ENCODE measurements at regions not wholly inside any gene's neighbourhood (a gene's known extent, or its start where the extent isn't known, plus 50 kb on each side); places are given as distances from the start of the nearest gene placed in this dataset.

DNA sequence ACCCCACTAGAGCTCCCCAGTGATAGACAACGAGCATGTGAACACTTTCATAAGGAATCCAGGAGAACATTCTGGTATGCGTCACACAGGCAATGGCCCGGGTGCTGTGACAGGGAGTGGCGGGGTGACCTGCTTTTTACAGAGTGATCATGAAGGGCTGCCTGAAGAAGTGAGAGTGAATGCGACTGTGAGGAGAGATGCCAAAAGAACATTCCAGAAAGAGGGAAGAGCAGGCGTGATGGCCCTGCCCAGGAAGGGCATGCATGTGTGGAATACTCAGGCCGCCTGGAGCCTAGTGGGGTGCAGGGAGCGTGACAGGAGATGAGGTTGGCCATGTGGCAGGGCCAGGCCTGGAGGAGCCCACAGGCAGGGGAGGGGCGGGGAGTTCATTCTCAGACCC is 53.8 kb downstream of the FZD10 start:
- DNase-seq = no peak

DNA sequence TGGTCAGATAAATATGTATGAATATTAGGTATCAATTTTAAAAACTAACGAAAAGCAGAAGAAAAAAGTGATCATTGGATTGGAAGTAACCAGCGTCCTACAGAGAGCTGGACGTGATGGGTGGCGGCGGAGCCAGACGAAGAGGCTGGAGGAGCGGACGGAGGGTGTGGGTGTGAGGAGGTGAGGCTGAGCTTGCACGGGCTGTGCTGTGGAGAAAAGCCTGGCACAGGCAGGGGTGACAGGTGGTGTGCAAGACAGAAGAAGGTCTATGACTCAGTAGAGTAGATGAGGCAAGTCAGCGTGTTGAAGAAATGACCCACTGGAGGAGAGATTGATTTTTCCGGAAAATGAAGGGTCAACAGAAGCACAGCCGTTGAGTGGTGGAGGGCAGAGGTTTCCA is 56.4 kb downstream of the FZD10 start:
- DNase-seq = no peak

DNA sequence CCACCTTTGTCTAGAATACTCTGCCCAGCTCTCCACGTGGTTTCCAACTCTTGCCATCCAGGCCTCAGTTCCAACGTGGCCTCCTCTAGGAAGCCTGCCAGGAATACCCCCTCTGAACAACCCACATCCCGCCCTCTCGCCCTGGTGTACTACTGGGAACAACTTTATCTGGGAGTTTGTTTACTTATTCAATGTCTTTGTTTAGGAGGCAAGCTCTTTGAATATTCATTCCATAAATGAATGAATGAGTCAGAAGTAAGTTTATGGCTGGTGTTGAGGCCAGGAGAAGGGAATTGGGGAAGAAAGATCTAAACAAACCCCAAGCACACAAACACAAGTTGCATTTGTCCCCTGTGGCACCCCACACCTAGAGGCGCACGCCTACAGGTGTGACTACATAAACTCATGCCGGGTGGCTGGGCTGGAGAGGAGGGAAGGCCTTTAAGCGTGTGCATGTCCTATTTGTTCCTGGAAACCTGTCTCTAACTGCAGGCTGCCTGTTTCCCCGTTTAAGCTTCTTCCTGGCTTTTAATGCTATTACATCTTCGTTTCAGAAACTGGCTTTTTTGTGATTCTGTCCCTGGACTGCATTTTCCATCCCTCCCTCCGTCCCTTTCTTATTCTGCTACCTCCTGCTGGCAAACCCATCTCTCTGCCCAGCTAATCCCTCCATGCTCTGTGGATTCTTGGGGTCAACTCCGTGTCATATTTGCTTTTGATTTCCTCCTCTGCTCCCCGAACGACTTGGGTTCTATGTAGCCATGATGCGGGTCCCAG is 57.9 kb downstream of the FZD10 start:
- no peak for DNase-seq

DNA sequence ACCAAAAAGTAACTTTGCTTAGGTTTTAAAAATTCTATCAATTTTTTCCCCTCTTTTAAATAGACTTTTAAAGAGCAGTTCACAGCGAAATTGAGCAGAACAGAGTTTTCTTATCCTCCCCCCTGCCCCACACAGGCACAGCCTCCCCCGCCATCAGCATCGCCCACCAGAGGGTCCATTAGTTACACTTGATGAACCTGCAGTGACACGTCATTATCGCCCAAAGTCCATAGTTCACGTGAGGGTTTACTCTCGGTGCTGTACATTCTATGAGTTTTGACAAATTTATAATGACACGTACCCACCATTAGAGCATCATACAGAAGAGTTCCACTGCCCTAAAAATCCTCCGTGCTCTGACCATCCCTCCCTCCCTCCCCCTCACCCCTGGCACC is 58.4 kb downstream of the FZD10 start:
- no peak for DNase-seq

DNA sequence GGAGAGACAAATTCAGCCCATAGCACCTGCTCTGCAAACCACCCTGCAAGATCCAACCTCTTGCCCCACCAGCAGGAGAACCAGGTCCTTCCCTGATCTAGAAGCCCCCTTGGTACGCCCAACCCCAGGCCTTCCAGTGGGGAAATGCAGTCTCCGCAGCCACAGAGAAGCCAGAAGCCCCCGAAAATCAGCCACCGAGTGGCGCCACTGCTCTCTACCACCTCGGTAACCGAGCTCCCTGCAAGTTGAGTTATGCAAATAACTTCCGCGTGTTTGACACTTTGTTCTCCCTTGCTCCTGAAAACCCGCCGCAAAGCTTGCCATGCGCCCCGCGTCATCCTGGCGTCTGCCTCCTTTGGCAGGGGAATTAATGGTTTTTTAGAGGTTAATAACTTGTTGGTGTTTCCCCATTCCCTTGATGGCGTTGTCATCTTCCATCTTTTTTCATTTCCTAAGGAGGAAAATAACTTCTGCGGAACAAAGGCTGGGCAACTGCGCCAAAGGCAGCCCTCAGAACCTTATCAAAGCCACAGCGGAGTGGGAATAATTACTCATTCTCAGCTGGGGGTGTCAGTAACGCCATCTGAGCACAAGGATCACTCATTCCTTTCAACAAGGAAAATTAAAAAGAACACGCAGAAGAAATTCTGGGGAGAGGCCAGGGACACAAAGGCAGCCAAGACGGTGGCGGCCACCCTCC is 60.4 kb downstream of the FZD10 start:
- no peak for DNase-seq

DNA sequence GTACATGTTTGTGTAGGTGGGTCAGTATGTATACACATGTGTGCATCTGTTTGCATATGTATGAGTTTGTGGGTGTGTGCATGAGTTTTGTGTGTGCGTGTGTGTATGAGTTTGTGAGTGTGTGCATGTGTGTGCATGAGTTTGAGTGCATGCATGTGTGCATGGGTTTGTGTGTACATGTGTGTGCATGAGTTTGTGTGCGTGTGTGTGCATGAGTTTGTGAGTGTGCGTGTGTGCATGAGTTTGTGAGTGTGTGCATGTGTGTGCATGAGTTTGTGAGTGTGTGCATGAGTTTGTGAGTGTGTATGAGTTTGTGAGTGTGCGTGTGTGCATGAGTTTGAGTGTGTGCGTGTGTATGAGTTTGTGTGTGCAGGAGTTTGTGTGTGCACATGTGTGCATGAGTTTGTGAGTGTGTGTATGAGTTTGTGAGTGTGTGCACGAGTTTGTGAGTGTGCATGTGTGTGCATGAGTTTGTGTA is 61.5 kb downstream of the FZD10 start:
- no peak for DNase-seq

DNA sequence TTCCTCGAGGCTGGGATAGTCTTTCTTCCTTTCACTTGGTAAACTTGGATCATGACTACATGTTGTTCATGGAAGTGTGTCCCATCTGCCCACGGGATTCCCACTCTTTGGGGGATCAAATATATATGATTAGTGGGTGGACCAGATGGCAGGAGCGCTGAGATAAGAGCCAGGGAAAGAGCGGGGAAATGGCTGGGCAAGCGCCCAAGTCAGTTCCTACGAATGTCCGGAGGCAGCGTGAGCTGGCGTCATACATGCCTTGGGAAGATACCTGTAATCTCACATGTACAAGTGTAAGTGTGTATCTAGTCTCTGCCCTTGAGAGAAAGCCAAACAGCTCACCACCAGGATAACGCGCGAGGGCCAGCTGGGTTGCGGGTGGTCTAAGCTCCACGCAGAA is 62.3 kb downstream of the FZD10 start:
- DNase-seq = no peak

DNA sequence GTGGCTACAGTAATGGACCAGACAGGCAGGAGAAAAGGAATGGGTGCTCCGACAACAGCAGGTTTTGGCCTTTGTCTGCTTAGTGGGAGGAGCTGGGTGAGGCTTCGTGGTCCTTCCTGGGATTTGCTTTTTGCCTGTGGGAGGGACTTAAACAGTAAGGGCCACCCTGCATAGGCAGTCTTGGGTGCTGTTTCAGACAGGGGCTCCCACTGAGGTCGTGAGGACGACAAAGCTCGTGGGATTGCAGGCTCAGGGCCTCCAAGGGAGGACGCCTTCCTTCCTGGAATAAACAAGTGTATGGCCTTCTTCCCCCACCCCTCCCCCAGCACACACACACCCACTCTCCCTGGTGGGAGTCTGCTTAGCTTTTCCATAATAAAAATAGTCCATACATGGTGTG is 63.1 kb downstream of the FZD10 start:
- DNase-seq = no peak

DNA sequence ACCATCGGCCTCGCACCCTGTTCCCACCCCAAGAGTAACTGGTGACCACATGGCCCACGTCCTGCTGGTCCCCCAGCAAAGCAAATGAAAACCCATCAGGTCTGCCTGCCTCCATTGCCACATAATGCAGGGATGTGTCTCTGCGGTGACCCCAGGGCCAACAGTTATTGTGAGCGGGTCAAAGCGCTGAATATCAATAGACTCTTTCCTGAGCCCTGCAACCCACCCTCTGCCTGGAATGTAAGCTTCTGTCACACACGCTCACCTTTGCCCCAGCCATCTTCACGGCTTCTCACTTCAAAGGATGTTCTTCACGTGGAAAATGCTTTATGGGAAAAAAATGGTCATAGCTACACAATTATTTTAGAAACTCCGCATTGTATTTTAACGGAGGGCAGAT is 63.9 kb downstream of the FZD10 start:
- no peak for DNase-seq

DNA sequence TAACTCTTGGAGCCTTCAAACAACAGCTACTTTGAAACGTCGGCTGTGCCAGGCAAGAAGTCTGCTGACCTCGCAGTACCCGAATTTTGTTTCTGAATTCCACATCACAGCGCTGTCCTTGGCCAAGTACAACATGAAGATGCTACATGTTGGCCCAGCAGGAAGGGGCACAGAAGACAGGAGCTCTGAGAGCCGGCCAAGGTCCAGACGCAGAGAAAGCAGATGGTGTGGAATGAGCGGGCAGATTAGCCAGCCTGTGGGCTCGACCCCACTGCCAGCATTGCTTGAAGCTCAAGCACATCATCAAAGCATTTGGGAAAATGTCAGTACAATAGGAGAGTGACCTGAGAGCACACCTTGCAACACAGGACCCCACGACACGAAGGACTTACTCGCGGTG is 64.5 kb downstream of the FZD10 start:
- no peak for DNase-seq

DNA sequence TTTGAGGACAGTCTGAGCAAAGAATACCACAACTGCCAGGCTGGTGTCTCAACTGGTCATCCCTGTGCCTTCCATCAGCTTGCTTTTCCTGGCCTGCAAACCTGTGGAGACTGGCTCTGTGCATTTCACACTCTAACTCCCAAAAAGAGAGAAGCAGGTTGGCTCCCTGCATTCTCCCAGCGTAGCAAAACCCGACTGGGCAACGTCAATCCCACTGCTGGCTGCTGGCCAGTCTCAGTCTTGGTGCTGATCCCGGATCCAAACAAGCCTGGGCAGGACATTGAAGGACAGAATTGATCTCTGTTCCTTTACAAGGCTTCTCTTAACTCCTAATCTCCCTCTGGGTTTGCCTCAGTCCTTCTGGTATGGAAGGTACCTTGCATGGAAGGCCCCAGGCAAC is 65.4 kb downstream of the FZD10 start:
- DNase-seq = no peak

DNA sequence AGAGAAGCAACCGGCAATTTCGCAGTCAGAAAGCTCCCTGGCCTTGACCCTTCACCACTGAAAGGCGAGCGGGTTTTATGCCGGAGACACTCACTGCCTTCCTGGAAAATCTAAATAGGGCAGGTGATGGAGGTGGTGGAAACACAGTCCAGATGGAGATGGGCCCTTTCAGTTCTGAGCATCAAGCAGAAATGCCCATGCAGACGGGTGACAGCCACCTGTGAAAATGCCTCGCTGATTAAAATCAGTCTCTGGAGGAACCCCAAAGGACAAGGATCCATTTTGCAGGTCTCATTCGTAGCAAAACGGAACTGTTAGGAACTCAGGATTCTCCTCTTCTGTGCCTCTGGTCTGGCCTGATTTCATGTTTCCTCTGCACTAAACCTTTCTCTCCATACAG is 74.2 kb downstream of the FZD10 start:
- no peak for DNase-seq

DNA sequence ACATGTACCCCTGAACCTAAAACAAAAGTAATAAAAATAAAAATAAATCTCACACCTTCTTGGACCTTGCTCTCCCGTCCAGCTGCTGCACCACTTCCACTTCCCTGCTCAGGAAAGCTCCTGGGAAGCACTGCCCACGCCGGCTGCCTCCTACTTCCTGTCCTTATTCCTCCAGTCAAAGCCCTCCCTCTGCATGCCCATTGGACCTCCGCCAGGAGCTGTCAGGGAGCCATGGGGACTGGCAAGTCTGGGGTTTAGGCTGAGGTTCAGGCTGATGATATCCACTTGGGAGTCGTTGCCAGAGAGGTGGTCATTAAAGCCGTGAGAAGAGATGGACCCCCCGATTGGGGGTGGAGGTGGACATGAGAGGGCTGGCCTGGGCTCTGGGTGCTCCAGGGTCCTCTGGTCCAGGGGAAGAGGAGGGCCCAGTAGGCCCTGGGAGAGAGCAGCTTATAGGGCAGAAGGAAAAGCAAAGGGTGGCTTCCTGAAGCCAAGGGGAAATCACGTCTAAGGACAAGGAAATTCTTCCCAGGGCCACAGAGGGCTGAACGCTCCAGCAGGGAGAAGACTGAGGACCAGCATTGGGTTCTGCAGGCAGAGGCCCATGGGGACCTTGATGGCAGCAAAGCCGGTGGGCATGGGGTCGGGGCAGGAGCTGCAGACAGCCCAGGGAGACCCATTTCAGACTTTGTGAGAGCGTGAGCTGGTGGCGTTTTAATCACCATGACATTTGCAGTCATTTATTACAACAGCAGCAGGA is 78.7 kb downstream of the FZD10 start:
- no peak for DNase-seq

DNA sequence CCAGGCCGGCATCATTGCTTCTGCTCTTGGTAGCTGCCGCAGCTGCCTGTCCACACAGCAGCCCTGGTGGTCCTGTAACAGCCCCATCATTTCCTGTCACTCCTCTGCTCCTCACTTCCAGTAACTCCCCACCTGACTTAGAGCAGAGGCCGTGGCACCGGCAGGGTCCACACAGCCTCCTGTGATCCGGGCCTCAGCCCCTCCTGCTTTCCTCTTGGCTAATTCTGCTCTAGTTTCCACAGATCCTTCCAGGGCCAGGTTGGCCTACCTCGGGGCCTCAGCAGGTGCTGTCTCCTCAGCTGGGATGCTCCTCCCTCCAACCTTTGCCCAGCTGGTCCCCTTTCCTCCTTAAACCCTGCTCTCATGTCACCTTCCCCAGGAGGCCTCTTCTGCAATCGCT is 80.2 kb downstream of the FZD10 start:
- no peak for DNase-seq

DNA sequence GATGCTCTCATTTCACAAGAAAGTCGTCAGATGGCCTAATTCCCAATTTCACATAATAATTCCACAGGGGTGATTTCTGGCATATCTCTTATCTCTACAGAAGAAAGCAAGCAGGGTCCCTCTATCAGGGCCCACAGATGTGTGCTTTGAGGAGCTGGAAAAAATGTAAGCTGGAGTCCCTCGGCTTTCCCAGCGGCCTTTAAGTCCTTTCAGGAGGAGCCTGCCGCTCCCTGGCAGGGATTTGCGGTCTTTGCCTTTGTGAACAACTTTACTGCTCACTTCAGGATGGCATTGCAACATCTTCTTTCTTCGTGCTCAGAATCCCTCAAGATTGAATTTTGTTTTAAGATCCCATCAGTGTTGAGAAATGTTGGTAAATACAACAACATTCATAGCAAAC is 83.0 kb downstream of the FZD10 start:
- no peak for DNase-seq

DNA sequence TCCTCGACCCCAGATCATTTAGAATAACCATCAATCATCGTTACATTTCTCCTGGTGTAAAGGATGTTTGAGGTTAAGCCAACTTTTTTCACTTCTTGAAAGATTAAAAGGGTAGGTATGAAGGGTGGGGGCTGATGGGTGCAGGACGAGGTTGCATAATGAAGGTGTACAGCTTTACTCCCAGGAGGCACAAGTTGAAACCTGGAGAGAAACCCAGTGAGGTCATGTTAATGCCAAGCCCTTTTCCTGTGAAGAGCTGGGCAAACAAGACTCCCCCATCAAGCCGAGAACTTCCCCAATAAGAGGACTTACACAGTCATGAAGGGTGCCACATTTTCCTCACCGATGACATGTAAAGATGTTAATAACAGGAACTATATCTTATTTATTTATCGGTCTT is 84.3 kb downstream of the FZD10 start:
- no peak for DNase-seq

DNA sequence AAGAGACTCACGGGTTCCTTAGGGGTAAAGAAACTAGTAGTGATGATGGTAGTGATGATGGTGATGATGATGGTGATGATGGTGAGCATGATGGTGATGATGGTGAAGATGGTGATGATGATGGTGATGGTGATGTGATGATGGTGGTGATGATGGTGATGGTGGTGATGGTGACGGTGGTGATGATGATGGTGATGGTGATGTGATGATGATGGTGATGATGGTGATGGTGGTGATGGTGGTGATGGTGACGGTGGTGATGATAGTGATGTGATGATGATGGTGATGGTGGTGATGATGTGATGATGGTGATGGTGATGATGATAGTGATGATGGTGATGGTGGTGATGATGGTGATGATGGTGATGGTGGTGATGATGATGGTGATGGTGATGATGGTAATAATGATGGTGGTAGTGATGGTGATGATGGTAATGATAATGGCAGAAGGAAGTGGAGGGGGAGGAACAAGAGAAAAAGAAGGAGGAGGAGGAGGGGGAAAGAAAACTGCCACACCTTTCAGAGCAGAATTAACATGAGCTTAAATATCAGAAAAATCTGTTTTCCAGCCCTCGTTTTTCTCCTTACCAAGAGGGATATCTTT is 85.5 kb downstream of the FZD10 start:
- DNase-seq = no peak

DNA sequence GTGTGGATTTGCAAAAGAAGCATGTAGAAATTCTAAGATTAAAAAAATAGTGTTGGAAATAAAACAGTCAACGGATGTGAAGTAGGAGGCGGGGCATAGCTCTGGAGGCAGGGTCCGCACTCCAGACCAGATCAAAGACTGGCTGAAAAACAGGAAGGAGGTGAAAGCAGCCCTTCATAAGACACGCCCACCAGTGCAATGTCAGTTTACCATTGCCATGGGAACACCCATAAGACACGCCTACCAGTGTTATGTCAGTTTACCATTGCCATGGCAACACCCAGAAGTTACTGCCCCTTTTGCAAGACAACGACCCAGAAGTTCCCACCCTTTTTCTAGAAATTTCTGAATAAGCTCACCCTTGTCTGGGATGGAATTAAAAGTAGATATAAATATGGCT is 87.1 kb downstream of the FZD10 start:
- no peak for DNase-seq

DNA sequence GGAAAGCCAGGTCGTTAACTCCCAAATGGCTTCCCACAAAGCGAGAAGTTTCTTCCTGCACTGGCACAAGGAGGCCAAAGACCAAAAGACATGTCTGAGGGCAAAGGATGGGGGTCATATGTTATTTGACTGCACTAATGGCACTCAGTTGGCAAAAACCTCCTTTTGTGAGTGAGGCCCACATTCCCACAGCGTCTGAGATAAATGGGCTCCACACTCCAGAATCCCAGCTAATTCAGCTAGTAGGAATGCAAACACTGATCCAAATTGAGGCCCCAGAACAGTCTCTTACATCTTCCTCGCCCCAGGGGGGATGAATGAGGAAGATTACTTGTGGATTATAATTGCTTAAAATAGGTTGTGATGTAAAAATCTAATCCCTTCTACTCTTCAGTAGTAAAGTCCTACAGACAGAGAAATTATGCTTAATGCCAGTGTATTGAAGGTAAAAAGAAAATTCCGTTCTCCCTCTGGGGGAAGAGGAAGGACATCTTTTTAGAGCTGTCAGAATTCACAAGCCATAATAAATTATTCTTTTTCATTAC is 86.4 kb upstream of the PIWIL1 start:
- DNase-seq = no peak

DNA sequence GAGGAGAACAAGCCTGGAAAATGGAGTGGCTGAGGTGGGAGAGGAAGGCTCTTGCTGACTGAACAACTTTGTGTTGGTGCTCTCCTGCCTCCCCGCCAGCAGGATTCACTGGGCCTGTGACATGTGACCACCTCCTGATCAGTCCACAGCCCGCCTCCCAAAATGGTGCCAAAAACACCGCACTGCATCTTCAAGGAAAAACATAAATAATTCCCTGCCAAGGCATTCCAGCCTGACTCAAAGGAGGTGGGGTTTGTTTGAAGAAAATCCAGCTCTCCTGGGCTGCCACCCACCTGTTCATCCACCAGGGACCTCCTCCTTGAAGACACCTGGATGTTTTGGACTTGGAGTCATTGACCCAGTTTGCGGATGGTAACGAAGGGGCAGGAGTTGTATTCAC is 83.8 kb upstream of the PIWIL1 start:
- DNase-seq = no peak

DNA sequence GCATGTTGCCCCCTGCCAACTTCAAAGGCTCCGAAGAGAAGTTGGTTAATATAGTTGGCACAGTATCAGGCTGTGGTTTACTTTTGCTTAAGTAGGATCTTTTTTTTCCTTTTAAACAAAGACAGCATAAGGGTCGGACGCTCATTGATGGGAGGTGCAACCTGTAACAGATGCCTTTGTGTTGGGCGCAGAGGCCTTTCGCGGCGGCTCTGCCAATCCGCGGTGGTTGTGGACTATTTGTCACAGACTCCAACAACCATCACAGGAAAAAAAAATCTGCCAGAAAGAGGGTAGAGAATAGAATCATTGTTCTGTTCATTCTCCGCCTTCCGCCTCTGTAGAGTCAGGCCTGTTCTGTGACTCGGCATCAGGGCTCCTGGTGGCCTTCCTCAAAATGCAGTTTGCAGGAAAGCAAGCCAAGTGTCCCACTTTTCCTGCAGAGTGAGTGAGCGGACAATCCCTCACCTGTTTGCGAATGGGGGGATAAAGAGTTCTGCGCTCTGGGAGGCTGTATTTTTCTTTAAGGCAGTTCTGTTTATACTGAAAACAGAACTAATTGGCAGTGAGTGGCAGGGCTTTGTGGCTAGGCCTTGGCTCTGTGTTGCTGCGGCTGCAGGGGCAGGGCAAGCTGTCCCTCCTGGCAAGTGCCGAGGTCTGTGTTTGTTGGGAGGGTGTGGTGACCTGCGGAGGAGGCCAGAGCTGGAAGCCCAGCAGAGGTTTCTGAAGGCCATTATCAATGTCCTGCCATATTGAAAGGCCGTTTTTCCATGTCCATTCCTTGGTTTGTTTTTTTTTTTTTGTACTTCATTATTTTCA is 83.0 kb upstream of the PIWIL1 start:
- peak; percentile 63 for DNase-seq

DNA sequence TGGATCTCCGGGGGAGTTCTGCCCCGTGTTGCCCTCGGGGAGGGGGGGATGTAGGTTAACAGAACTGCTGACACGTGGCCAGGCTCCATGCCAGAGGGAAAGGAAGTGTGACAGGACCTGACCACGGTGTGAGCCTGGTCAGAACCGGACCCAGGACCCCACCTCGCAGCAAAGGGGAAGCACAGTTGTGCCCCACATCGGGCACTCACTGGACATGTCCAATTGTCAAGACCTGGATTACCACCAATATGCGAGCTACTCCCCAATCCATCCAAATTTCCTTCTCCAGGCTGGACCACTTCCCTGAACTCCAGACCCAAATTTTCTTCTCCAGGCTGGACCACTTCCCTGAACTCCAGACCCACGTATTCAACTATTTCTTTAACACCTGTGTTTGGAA is 78.8 kb upstream of the PIWIL1 start:
- DNase-seq = no peak
